GM18858 (cell line): ENCODE measurements at regions not wholly inside any gene's neighbourhood (a gene's known extent, or its start where the extent isn't known, plus 50 kb on each side); places are given as distances from the start of the nearest gene placed in this dataset.
"Not testable (repeated sequence)": the region's sequence is repeated elsewhere in the genome, so short reads cannot be mapped to it uniquely, and the experiment has no call there.

Experiments used
- ATAC-seq: cut with Tn5 transposase; IDR thresholded peaks from one replicate; pipeline ENCODE4 v1.9.1; 2021; ENCODE audit not compliant: unreplicated experiment

- ATAC-seq, result no peak
Observed at GRCh38 chrX:46367491-46367890, 177.7 kb downstream of the ZNF674 start.

- ATAC-seq, result no peak
Observed at GRCh38 chrX:46366381-46367207, 178.6 kb downstream of the ZNF674 start.

- no peak for ATAC-seq
Observed at GRCh38 chrX:46354481-46354880, 190.7 kb downstream of the ZNF674 start.

- ATAC-seq, result no peak
Observed at GRCh38 chrX:46341767-46342322, 203.4 kb downstream of the ZNF674 start.

- no peak for ATAC-seq
Observed at GRCh38 chrX:46340696-46341095, 204.5 kb downstream of the ZNF674 start.

- no peak for ATAC-seq
Observed at GRCh38 chrX:46333550-46333949, 211.7 kb downstream of the ZNF674 start.

GRCh38 chrX:46330981-46331380 lies 214.2 kb downstream of the ZNF674 start:
- ATAC-seq, result no peak

- no peak for ATAC-seq
Observed at GRCh38 chrX:46330513-46330912, 214.7 kb downstream of the ZNF674 start.

GRCh38 chrX:46328133-46328532 lies 217.1 kb downstream of the ZNF674 start:
- no peak for ATAC-seq

- ATAC-seq, result no peak
Observed at GRCh38 chrX:46327566-46328115, 217.6 kb downstream of the ZNF674 start.

- no peak for ATAC-seq
Observed at GRCh38 chrX:46326161-46326560, 219.1 kb downstream of the ZNF674 start.

GRCh38 chrX:46325312-46325877 lies 219.8 kb downstream of the ZNF674 start:
- no peak for ATAC-seq

- ATAC-seq, result no peak
Observed at GRCh38 chrX:46324166-46324565, 221.1 kb downstream of the ZNF674 start.

- not testable (repeated sequence) for ATAC-seq
Observed at GRCh38 chrX:46322929-46323328, 222.3 kb downstream of the ZNF674 start.

- no peak for ATAC-seq
Observed at GRCh38 chrX:46321676-46322075, 223.5 kb downstream of the ZNF674 start.

- no peak for ATAC-seq
Observed at GRCh38 chrX:46319750-46320149, 225.5 kb downstream of the ZNF674 start.

GRCh38 chrX:46318551-46318950 lies 226.7 kb downstream of the ZNF674 start:
- ATAC-seq, result no peak

GRCh38 chrX:46317163-46317562 lies 228.1 kb downstream of the ZNF674 start:
- ATAC-seq, result no peak

GRCh38 chrX:46311581-46312120 lies 233.6 kb downstream of the ZNF674 start:
- no peak for ATAC-seq

GRCh38 chrX:46310815-46311497 lies 234.3 kb downstream of the ZNF674 start:
- ATAC-seq, result no peak

- no peak for ATAC-seq
Observed at GRCh38 chrX:46308110-46308509, 237.1 kb downstream of the ZNF674 start.
